K562 (cell line): ENCODE measurements at regions not wholly inside any gene's neighbourhood (a gene's known extent, or its start where the extent isn't known, plus 50 kb on each side); places are given as distances from the start of the nearest gene placed in this dataset.

ENCODE experiments used
- ATAC-seq: fragments of 200-7000 bp; cut with Tn5 transposase; 3 replicates; pipeline ENCODE4 v1.9.1; 2020; ENCODE audit warnings: moderate library complexity
- BruUV-seq: library from RNA; stranded (reverse); fragments of 400-500 nt; replicated peaks from 2 replicates; lab custom pipeline; 2021; lab: Mats Ljungman, UMichigan
- CTCF ChIA-PET: fragments of 300-600 bp; formaldehyde crosslinking; extraction: SDS; loops from one replicate; lab custom pipeline; 2021; ENCODE audit warnings: low intra/inter-chr PET ratio; lab: Yijun Ruan, JAX
- POLR2A ChIA-PET: fragments of 300-600, 350-650 bp; sonication (Branson Sonifier 250); formaldehyde crosslinking; extraction: SDS; loops from one replicate; lab custom pipeline; 2021; ENCODE audit warnings: antibody characterized with exemption, inconsistent platforms; lab: Yijun Ruan, JAX
- DNase-seq, 4 experiments: peaks; one replicate each; pipeline versions ENCODE4 v3.0.0 to v3.0.0-alpha.2; 2011 to 2018; ENCODE audit warnings: low spot score in 3 of 4, mixed read lengths in 3 of 4; ENCODE audit errors: extremely low read depth in 1 of 4
- FAIRE-seq: peaks from 2 replicates; lab custom pipeline; 2011; peaks lifted over from hg19 to GRCh38; lab: Jason Lieb, UNC
- H2AFZ ChIP-seq: 2 replicates; pipeline ENCODE4 v1.6.0; 2011; ENCODE audit warnings: low read depth, low read length, control low read depth, inconsistent platforms
- H3K27ac ChIP-seq: fragments of 200-600 bp; 3 replicates; pipeline ENCODE4 v1.8.0; 2011; ENCODE audit warnings: low read depth, mild to moderate bottlenecking, control low read depth, inconsistent platforms, low read length, moderate library complexity, mixed read lengths; ENCODE audit errors: extremely low read depth
- H3K27me3 ChIP-seq, 2 experiments: fragments of 300-600 bp in 1 of 2; 2 replicates in 1 of 2; 3 replicates in 1 of 2; pipeline versions ENCODE4 v1.6.0 to v1.8.0; 2011; ENCODE audit warnings: inconsistent platforms in 2 of 2, low read length in 2 of 2, mild to moderate bottlenecking in 1 of 2, mixed read lengths in 1 of 2, moderate library complexity in 1 of 2; ENCODE audit not compliant: control insufficient read depth in 2 of 2, insufficient read depth in 2 of 2
- H3K36me3 ChIP-seq: fragments of 300-600 bp; 3 replicates; pipeline ENCODE4 v1.8.0; 2011; ENCODE audit warnings: mild to moderate bottlenecking, low read length, inconsistent platforms; ENCODE audit not compliant: control insufficient read depth, insufficient read depth
- H3K4me1 ChIP-seq, 2 experiments: fragments of 200-600 bp in 1 of 2; replicated peaks in 1 of 2; 2 replicates in 1 of 2; 3 replicates in 1 of 2; pipeline versions ENCODE4 v1.5.1 to v1.8.0; 2011; ENCODE audit warnings: inconsistent platforms in 2 of 2, low read length in 2 of 2, mild to moderate bottlenecking in 1 of 2, mixed read lengths in 1 of 2, moderate library complexity in 1 of 2; ENCODE audit not compliant: control insufficient read depth in 2 of 2, insufficient read depth in 2 of 2
- H3K4me2 ChIP-seq: 2 replicates; pipeline ENCODE4 v1.6.1; 2011; ENCODE audit warnings: low read length, control low read depth, inconsistent platforms, mixed read lengths; ENCODE audit not compliant: insufficient read depth
- H3K4me3 ChIP-seq: fragments of 200-600 bp; sonication (generic), shearing (Covaris generic); 2 replicates; pipeline ENCODE4 v1.5.1; 2016; ENCODE audit warnings: control low read depth, inconsistent platforms
- H3K79me2 ChIP-seq: fragments of 200-600 bp; 3 replicates; pipeline ENCODE4 v1.8.0; 2011; ENCODE audit warnings: low read length, inconsistent platforms; ENCODE audit not compliant: control insufficient read depth, insufficient read depth
- H3K9ac ChIP-seq, 2 experiments: 2 replicates each; pipeline versions ENCODE4 v1.6.0 to v1.6.1; 2011; ENCODE audit warnings: low read depth in 2 of 2, low read length in 2 of 2, control low read depth in 1 of 2, inconsistent platforms in 1 of 2, mild to moderate bottlenecking in 1 of 2, mixed read lengths in 1 of 2; ENCODE audit not compliant: insufficient read depth in 1 of 2
- H3K9me1 ChIP-seq: one replicate; pipeline ENCODE4 v1.6.0; 2011; ENCODE audit warnings: inconsistent platforms, mild to moderate bottlenecking, low read length, moderate library complexity; ENCODE audit not compliant: control insufficient read depth, insufficient read depth
- H3K9me3 ChIP-seq: replicated peaks from 2 replicates; pipeline ENCODE4 v1.5.1; 2011; ENCODE audit warnings: low read depth, low read length, inconsistent platforms; ENCODE audit not compliant: control insufficient read depth, insufficient read depth
- H4K20me1 ChIP-seq: replicated peaks from 2 replicates; pipeline ENCODE4 v1.6.1; 2011; ENCODE audit warnings: low read length, inconsistent platforms, mixed read lengths; ENCODE audit not compliant: control insufficient read depth, insufficient read depth
- ESRRB ChIP-seq: fragments of 250-450 bp; sonication (Bioruptor Pico); IDR thresholded peaks from 2 replicates; pipeline ENCODE4 v1.5.0; 2020; ENCODE audit warnings: mild to moderate bottlenecking, moderate library complexity, borderline replicate concordance
- KDM5B ChIP-seq: fragments of 200-600 bp; sonication (generic); IDR thresholded peaks from 2 replicates; pipeline ENCODE4 v1.6.1; 2012; ENCODE audit warnings: low read depth, mild to moderate bottlenecking, moderate library complexity, low read length, control low read depth, inconsistent platforms; ENCODE audit not compliant: insufficient replicate concordance
- MYNN ChIP-seq, 2 experiments: sonication (generic); formaldehyde crosslinking in 1 of 2; IDR thresholded peaks; 2 replicates each; pipeline versions ENCODE4 v1.5.0 to v1.6.1; 2016 to 2020; ENCODE audit warnings: antibody characterized with exemption in 1 of 2, missing genetic modification reagents in 1 of 2
- SMARCE1 ChIP-seq: fragments of 450-650 bp; IDR thresholded peaks from 2 replicates; pipeline ENCODE4 v1.7.1; 2016; ENCODE audit warnings: mild to moderate bottlenecking
- SPI1 ChIP-seq: IDR thresholded peaks from 2 replicates; pipeline ENCODE4 v1.6.1; 2011; ENCODE audit warnings: low read depth, low read length, control low read depth, borderline replicate concordance
- WGBS: fragments of 100-300 bp; shearing (Covaris generic); methylation state at CpG from one replicate; pipeline ENCODE4 v1.1.6; 2016; ENCODE audit warnings: low coverage, mixed read lengths; ENCODE audit not compliant: insufficient coverage; ENCODE audit errors: missing lambda C conversion rate; 5-methylcytosine and 5-hydroxymethylcytosine counted together
- in situ Hi-C: fragments of 300-500 bp; cut with MboI; formaldehyde crosslinking; loops from 4 replicates; pipeline ENCODE4 v1.15.0; 2018; ENCODE audit warnings: inconsistent platforms, mixed read lengths
- intact Hi-C: fragments of 100-400 bp; cut with micrococcal nuclease; formaldehyde crosslinking; loops from 2 replicates; pipeline ENCODE4 v1.14.2; 2022
- TF ChIP-seq, protein P1 (sequence below): sonication (generic); formaldehyde crosslinking; IDR thresholded peaks from 2 replicates; pipeline ENCODE4 v1.8.1; 2022; ENCODE audit warnings: missing genetic modification reagents
- TF ChIP-seq, protein P2 (sequence below): fragments of 250-450 bp; sonication (Bioruptor Pico); IDR thresholded peaks from 2 replicates; pipeline ENCODE4 v1.5.0; 2021; ENCODE audit warnings: mild to moderate bottlenecking, moderate library complexity

DNA sequence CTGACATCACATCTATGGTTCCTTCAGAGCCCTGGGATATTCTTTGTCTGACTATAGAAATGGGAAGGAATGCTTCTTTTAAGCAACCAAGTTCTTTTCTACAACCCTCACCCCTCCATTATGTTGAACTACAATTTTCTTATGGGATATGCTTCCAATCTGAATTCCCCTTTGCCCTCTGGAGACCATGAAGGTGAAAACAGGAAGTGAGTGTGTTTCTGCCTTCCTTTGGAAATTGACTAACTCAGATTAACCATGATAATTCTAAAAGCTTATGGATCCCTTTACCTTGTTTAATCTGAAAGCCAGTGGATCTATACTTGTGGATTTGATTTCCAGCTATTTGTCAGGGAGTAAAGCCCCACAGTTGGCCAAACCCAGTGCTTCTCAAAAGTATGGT, 90.8 kb upstream of the SERTM1 start:
- Histone ChIP-seq H3K9me1 (no peaks in the 10 kb centered on the region), H3K4me2 (no peak overlapping the region), H3K9ac (no peak overlapping the region), H3K27ac (no peak overlapping the region), H3K27me3 (no peaks in the 10 kb centered on the region), H3K79me2 (no peaks in the 10 kb centered on the region), H3K36me3 (no peaks in the 10 kb centered on the region), H3K4me1 (no peaks in the 10 kb centered on the region), H3K9me3 (no peaks in the 10 kb centered on the region), H2AFZ (no peak overlapping the region), H4K20me1 (no peaks in the 10 kb centered on the region), H3K4me3 (no peak overlapping the region)
- no peak for ATAC-seq
- BruUV-seq: no TSS peak
- no peak for FAIRE-seq
- TF ChIP-seq SPI1: 0 out of 2 replicates have a peak, but pooled peaks have one; percentile 6
- TF ChIP-seq, protein P1, sequence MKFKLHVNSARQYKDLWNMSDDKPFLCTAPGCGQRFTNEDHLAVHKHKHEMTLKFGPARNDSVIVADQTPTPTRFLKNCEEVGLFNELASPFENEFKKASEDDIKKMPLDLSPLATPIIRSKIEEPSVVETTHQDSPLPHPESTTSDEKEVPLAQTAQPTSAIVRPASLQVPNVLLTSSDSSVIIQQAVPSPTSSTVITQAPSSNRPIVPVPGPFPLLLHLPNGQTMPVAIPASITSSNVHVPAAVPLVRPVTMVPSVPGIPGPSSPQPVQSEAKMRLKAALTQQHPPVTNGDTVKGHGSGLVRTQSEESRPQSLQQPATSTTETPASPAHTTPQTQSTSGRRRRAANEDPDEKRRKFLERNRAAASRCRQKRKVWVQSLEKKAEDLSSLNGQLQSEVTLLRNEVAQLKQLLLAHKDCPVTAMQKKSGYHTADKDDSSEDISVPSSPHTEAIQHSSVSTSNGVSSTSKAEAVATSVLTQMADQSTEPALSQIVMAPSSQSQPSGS: no peak
- CTCF ChIA-PET: no interaction called here
- no peak for DNase-seq
- POLR2A ChIA-PET: interaction anchor here (0.6 kb wide), 1 partner anchor 68 kb away, joined by 3 read pairs; no protein-coding TSS in a partner anchor
- in situ Hi-C loops (no loop called here), intact Hi-C loops (no loop called here)

DNA sequence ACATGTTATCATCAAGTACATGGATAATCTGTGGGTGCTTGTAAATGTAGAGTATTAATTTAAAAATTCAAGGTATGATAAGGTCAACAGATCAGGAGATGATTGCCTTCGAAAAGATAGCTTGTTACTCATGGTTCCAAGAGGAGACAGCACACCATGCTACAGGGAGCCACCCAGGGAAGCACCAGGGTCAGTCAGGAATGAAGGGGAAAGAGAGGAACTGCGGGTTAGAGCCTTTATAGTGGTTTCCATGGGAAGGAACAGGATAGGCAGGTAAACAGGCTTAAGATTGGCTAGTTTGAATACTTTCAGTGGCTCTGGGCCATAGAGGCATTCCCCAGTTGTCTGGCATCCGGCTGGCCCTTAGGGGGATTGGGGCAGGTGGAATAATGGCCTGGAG, 74.2 kb upstream of the SERTM1 start:
- ChIA-PET POLR2A (no interaction called here), CTCF (no interaction called here)
- Histone ChIP-seq H3K4me3 (no peak overlapping the region), H3K79me2 (no peaks in the 10 kb centered on the region), H3K4me1 (no peaks in the 10 kb centered on the region), H3K4me2 (no peak overlapping the region), H3K9me1 (no peaks in the 10 kb centered on the region), H3K27me3 (no peaks in the 10 kb centered on the region), H3K36me3 (no peaks in the 10 kb centered on the region), H3K27ac (no peak overlapping the region), H4K20me1 (no peaks in the 10 kb centered on the region), H3K9ac (no peak overlapping the region), H2AFZ (no peak overlapping the region), H3K9me3 (no peaks in the 10 kb centered on the region)
- in situ Hi-C loops (no loop called here), intact Hi-C loops (no loop called here)
- WGBS: 0% methylated on average over 3 of the region's 3 CpGs
- DNase-seq (no peak), ATAC-seq (no peak), FAIRE-seq (no peak)
- no TSS peak for BruUV-seq
- TF ChIP-seq SMARCE1: no peak
- TF ChIP-seq KDM5B: no peak
- TF ChIP-seq MYNN (IDR thresholded peaks at IDR 0.05): no peak
- TF ChIP-seq MYNN (CRISPR knock-in tag; IDR thresholded peaks at IDR 0.05): no peak
- TF ChIP-seq, protein P2, sequence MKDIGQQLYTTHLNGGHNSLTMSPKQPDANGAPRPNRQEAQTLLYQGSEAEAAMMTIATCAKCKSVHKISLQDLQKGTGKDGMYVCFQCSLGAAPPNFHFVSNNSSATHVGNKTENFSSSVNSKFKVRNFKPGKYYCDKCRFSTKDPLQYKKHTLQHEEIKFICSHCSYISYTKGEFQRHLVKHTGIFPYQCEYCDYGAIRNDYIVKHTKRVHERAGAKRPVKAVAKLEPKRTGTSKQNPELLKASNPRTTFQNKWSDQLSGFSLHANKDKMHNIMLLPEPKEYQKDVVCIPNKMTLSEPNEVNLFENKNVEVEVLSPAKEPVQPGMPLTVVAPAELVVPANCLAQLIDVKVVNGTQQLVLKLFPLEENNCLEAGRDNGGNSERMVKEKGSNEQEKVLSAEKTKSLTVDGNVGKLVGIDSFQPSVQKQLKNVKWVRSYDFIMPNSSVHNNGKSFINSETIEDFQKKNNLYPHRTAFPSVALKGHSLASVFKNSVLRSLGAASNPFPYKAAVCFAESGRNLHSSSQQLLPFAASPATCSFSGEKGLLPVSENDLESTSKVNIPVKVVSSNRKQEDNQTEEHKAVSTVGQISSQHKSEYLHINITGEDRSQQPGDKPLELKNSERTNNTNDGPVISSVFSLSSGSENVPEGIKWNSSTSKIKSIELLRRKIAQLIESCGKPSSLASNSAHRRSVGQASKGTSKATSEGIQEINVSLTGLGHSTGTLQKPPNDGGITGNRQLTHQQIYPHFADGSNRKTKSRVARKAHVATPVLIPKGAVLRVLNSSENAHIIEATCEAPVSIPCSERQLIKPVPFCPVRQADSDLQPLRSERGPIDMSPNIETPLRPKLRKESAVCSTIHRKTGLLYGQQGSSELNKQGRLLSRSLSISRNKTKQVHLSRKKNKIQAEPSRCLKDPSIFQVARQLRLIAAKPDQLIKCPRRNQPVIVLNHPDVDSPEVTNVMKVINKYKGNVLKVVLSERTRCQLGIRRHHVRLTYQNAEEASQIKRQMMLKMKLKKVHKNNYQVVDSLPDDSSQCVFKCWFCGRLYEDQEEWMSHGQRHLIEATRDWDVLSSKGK (CRISPR knock-in tag): no peak
- TF ChIP-seq ESRRB: no peak
